CD4-positive, alpha-beta T cell (primary cell): ENCODE measurements at regions not wholly inside any gene's neighbourhood (a gene's known extent, or its start where the extent isn't known, plus 50 kb on each side); places are given as distances from the start of the nearest gene placed in this dataset.

Experiments used
- ATAC-seq: fragments of 200-7000 bp; cut with Tn5 transposase; one replicate; pipeline ENCODE4 v1.10.0; 2022; ENCODE audit warnings: mild to moderate bottlenecking; ENCODE audit not compliant: poor library complexity
- CTCF ChIA-PET: fragments of 350-600 bp; sonication (Branson Sonifier 250); formaldehyde crosslinking; loops from one replicate; lab custom pipeline; 2021; ENCODE audit warnings: antibody characterized with exemption, inconsistent platforms; lab: Charles Lee
- POLR2A ChIA-PET: fragments of 350-600 bp; sonication (Branson Sonifier 250); formaldehyde crosslinking; loops from one replicate; lab custom pipeline; 2021; ENCODE audit warnings: antibody characterized with exemption, inconsistent platforms; lab: Charles Lee
- DNase-seq, 14 experiments: peaks; one replicate each; pipeline ENCODE4 v3.0.0-alpha.2; 2013 to 2020; ENCODE audit warnings: mixed read lengths in 2 of 14
- H3K27ac ChIP-seq, 2 donors: one replicate each; pipeline versions ENCODE4 v1.5.1 to v1.7.0; 2013; ENCODE audit warnings: low read length in 2 of 2, low read depth in 1 of 2, mild to moderate bottlenecking in 1 of 2
- H3K27me3 ChIP-seq, 2 experiments: 1 replicate in 1 of 2; 2 replicates in 1 of 2; pipeline versions ENCODE4 v1.6.1 to v1.7.0; 2013; ENCODE audit warnings: low read length in 2 of 2, control low read depth in 1 of 2, mild to moderate bottlenecking in 1 of 2, moderate library complexity in 1 of 2; ENCODE audit not compliant: insufficient read depth in 2 of 2, control insufficient read depth in 1 of 2
- H3K36me3 ChIP-seq: one replicate; pipeline ENCODE4 v1.6.1; 2013; ENCODE audit warnings: low read length, control low read depth; ENCODE audit not compliant: insufficient read depth
- H3K4me1 ChIP-seq: one replicate; pipeline ENCODE4 v1.6.1; 2013; ENCODE audit warnings: low read length, control low read depth; ENCODE audit not compliant: insufficient read depth
- H3K4me3 ChIP-seq: one replicate; pipeline ENCODE4 v1.5.1; 2013; ENCODE audit warnings: mild to moderate bottlenecking, low read length, moderate library complexity
- H3K9me3 ChIP-seq, 2 experiments: 1 replicate in 1 of 2; 2 replicates in 1 of 2; pipeline versions ENCODE4 v1.6.1 to v1.7.0; 2013; ENCODE audit warnings: low read length in 2 of 2, mild to moderate bottlenecking in 2 of 2, control low read depth in 1 of 2, moderate library complexity in 1 of 2; ENCODE audit not compliant: control insufficient read depth in 1 of 2, insufficient read depth in 1 of 2
- H3K27ac Mint-ChIP-seq: one replicate; pipeline ENCODE4 v1.8.0; 2020; ENCODE audit warnings: mixed read lengths
- H3K27me3 Mint-ChIP-seq: one replicate; pipeline ENCODE4 v1.8.0; 2021; ENCODE audit warnings: mixed read lengths
- H3K36me3 Mint-ChIP-seq: one replicate; pipeline ENCODE4 v1.8.0; 2021; ENCODE audit warnings: low read depth, mixed read lengths
- H3K4me1 Mint-ChIP-seq: one replicate; pipeline ENCODE4 v1.8.0; 2021; ENCODE audit warnings: low read depth, mixed read lengths
- H3K4me3 Mint-ChIP-seq: one replicate; pipeline ENCODE4 v1.8.0; 2020; ENCODE audit warnings: mild to moderate bottlenecking, mixed read lengths
- H3K9me3 Mint-ChIP-seq: one replicate; pipeline ENCODE4 v1.8.0; 2020; ENCODE audit warnings: mixed read lengths
- intact Hi-C, 2 experiments: fragments of 100-400 bp; cut with DNase I in 1 of 2; cut with micrococcal nuclease in 1 of 2; formaldehyde crosslinking; loops; one replicate each; pipeline versions ENCODE4 v1.15.1 to v1.9.0; 2023 to 2025; cut with DNase I, micrococcal nuclease
- TF ChIP-seq, protein P1 (sequence below): fragments of 200-600 bp; IDR thresholded peaks from one replicate; pipeline ENCODE4 v1.8.0; 2022; ENCODE audit warnings: antibody characterized with exemption, mild to moderate bottlenecking

DNA sequence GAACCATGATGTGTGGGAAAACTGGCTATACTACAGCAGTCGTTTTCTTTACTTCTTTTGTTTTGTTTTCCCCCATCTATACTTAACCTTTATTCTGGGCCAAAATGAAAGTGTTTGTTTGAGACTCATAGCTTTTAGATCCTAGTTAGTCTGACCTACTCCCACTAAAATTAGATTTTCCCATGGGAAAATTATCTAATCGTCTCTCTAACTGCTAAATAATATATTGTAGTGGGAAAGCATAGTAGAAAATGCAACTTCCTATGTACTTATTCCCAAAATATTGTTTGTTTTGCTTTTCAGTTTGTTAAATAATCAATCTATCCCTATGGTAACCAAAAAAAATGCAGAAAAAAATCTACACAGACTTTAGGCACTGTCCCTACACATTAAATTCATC, 96.6 kb downstream of the NOC3L start:
- ATAC-seq (no peak), DNase-seq (no peak)
- no peak overlapping the region for H3K4me3 Mint-ChIP-seq
- Histone ChIP-seq H3K27ac (no peak overlapping the region), H3K36me3 (no peaks in the 10 kb centered on the region), H3K27me3 (peaks cover 0 to 8% of the 10 kb centered on the region in 2 experiments), H3K4me3 (no peak overlapping the region), H3K9me3 (peaks cover 0 to 6% of the 10 kb centered on the region in 2 experiments), H3K4me1 (no peaks in the 10 kb centered on the region)
- CTCF ChIA-PET: no interaction called here
- H3K27ac Mint-ChIP-seq: no peak overlapping the region
- POLR2A ChIA-PET: no interaction called here
- intact Hi-C loops: no loop called here
- peaks cover 36% of the 10 kb centered on the region for H3K27me3 Mint-ChIP-seq
- TF ChIP-seq, protein P1, sequence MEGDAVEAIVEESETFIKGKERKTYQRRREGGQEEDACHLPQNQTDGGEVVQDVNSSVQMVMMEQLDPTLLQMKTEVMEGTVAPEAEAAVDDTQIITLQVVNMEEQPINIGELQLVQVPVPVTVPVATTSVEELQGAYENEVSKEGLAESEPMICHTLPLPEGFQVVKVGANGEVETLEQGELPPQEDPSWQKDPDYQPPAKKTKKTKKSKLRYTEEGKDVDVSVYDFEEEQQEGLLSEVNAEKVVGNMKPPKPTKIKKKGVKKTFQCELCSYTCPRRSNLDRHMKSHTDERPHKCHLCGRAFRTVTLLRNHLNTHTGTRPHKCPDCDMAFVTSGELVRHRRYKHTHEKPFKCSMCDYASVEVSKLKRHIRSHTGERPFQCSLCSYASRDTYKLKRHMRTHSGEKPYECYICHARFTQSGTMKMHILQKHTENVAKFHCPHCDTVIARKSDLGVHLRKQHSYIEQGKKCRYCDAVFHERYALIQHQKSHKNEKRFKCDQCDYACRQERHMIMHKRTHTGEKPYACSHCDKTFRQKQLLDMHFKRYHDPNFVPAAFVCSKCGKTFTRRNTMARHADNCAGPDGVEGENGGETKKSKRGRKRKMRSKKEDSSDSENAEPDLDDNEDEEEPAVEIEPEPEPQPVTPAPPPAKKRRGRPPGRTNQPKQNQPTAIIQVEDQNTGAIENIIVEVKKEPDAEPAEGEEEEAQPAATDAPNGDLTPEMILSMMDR: no peak
- no peaks in the 10 kb centered on the region for H3K36me3 Mint-ChIP-seq
- no peaks in the 10 kb centered on the region for H3K4me1 Mint-ChIP-seq
- H3K9me3 Mint-ChIP-seq: no peaks in the 10 kb centered on the region

DNA sequence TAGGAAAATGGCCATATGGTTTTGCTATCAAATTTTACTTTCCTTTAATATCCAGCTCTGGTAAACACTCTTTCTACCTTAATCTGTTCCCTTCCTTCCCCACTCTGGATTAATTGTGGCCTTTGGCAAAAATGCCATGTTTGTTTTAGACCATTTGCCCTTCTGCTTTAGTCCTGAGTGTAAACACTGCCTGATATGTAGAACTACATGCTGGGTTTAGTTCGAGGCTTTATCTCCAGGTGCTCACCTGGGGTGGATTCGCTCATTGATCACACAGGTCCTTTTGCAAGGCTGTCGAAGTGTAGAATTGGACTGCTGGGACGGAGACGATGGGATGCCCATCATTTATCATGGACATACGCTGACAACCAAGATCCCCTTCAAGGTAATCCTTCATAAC, 94.1 kb downstream of the NOC3L start:
- ChIA-PET CTCF (no interaction called here), POLR2A (no interaction called here)
- Histone ChIP-seq H3K4me3 (no peak overlapping the region), H3K27me3 (peaks cover 0 to 8% of the 10 kb centered on the region in 2 experiments), H3K36me3 (no peaks in the 10 kb centered on the region), H3K9me3 (peaks cover 0 to 16% of the 10 kb centered on the region in 2 experiments), H3K4me1 (no peaks in the 10 kb centered on the region), H3K27ac (no peak overlapping the region)
- Mint-ChIP-seq H3K9me3 (peaks cover 4% of the 10 kb centered on the region), H3K27ac (no peak overlapping the region), H3K27me3 (peaks cover 25% of the 10 kb centered on the region), H3K4me1 (no peaks in the 10 kb centered on the region), H3K36me3 (no peaks in the 10 kb centered on the region), H3K4me3 (no peak overlapping the region)
- ATAC-seq: no peak
- no peak for DNase-seq
- intact Hi-C loops: no loop called here
- TF ChIP-seq, protein P1: no peak

DNA sequence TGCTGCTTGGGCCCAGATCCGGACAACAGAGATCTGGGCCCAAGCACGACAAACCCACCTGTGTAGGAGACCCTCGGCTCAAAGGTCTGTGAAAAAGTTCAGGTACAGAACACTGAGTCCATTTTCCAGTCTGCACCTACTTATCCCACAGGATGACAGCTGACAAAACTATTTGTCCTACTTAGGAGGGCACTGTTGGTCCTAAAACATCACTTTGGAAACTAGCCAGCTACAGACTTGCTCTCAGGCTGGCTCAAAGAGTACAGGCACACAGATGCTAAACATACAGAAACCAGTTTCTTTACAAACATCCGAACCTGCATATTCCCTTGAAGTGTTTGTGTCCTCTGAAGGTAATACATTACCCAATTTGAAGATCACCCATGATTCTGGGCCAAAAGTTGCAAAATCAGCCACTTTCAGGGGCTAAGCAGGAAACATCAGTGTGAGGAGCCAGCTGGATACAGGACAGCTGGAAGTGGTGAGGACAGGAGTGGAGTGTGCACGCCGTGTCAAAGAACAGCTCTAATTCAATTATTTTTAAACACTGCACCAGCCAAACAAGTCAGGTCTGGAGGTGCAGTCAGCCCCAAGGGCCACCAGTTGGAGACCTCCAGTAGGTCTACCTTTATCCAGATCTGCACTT, 88.5 kb downstream of the NOC3L start:
- POLR2A ChIA-PET: no interaction called here
- Histone ChIP-seq H3K27me3 (no peaks in the 10 kb centered on the region), H3K4me1 (no peaks in the 10 kb centered on the region), H3K27ac (no peak overlapping the region), H3K4me3 (no peak overlapping the region), H3K9me3 (peaks cover 0 to 16% of the 10 kb centered on the region in 2 experiments), H3K36me3 (no peaks in the 10 kb centered on the region)
- ATAC-seq (no peak), DNase-seq (no peak)
- peaks cover 4% of the 10 kb centered on the region for H3K9me3 Mint-ChIP-seq
- H3K36me3 Mint-ChIP-seq: no peaks in the 10 kb centered on the region
- no peaks in the 10 kb centered on the region for H3K4me1 Mint-ChIP-seq
- CTCF ChIA-PET: no interaction called here
- no peak overlapping the region for H3K4me3 Mint-ChIP-seq
- intact Hi-C loops: no loop called here
- TF ChIP-seq, protein P1: no peak
- H3K27ac Mint-ChIP-seq: no peak overlapping the region
- H3K27me3 Mint-ChIP-seq: peaks cover 6% of the 10 kb centered on the region
